H9 (cell line): ENCODE measurements at regions not wholly inside any gene's neighbourhood (a gene's known extent, or its start where the extent isn't known, plus 50 kb on each side); places are given as distances from the start of the nearest gene placed in this dataset.

Source experiments
- DNase-seq: peaks from one replicate; pipeline ENCODE4 v3.0.0-alpha.2; 2017
- H2AFZ ChIP-seq: one replicate; pipeline ENCODE4 v1.6.1; 2013; ENCODE audit warnings: mild to moderate bottlenecking, low read length, control low read depth, moderate library complexity
- H2AK5ac ChIP-seq: 2 replicates; pipeline ENCODE4 v1.6.1; 2013; ENCODE audit warnings: low read length, control low read depth, mixed read lengths; ENCODE audit not compliant: insufficient read length
- H2BK120ac ChIP-seq: one replicate; pipeline ENCODE4 v1.6.1; 2013; ENCODE audit warnings: low read depth, mild to moderate bottlenecking, low read length, control low read depth, inconsistent platforms; ENCODE audit not compliant: poor library complexity, severe bottlenecking
- H2BK12ac ChIP-seq: 2 replicates; pipeline ENCODE4 v1.6.1; 2013; ENCODE audit warnings: low read length, control low read depth, mixed read lengths, low read depth; ENCODE audit not compliant: insufficient read length
- H2BK15ac ChIP-seq: 2 replicates; pipeline ENCODE4 v1.6.1; 2013; ENCODE audit warnings: low read depth, low read length, control low read depth
- H2BK20ac ChIP-seq: one replicate; pipeline ENCODE4 v1.6.1; 2013; ENCODE audit warnings: low read depth, mild to moderate bottlenecking, low read length, control low read depth, inconsistent platforms; ENCODE audit not compliant: poor library complexity, severe bottlenecking
- H2BK5ac ChIP-seq: 2 replicates; pipeline ENCODE4 v1.6.1; 2013; ENCODE audit warnings: low read length, control low read depth, mixed read lengths; ENCODE audit not compliant: insufficient read length
- H3K14ac ChIP-seq: 2 replicates; pipeline ENCODE4 v1.6.1; 2013; ENCODE audit warnings: low read length, control low read depth; ENCODE audit not compliant: insufficient read depth
- H3K18ac ChIP-seq: 2 replicates; pipeline ENCODE4 v1.6.1; 2013; ENCODE audit warnings: low read depth, mild to moderate bottlenecking, mixed read lengths, low read length, control low read depth; ENCODE audit not compliant: insufficient read length
- H3K23ac ChIP-seq: 2 replicates; pipeline ENCODE4 v1.6.1; 2013; ENCODE audit warnings: low read length, control low read depth, mixed read lengths, low read depth; ENCODE audit not compliant: insufficient read length
- H3K23me2 ChIP-seq: 2 replicates; pipeline ENCODE4 v1.6.1; 2013; ENCODE audit warnings: low read depth, mild to moderate bottlenecking, mixed read lengths, low read length, control low read depth; ENCODE audit not compliant: insufficient read length, poor library complexity, severe bottlenecking
- H3K27ac ChIP-seq: 2 replicates; pipeline ENCODE4 v1.5.1; 2013; ENCODE audit warnings: low read length, control low read depth, mixed read lengths, low read depth; ENCODE audit not compliant: insufficient read length
- H3K27me3 ChIP-seq: 2 replicates; pipeline ENCODE4 v1.6.1; 2013; ENCODE audit warnings: low read length, control low read depth, inconsistent platforms; ENCODE audit not compliant: insufficient read depth
- H3K4ac ChIP-seq: 2 replicates; pipeline ENCODE4 v1.6.1; 2013; ENCODE audit warnings: low read depth, mild to moderate bottlenecking, control low read depth, inconsistent platforms, low read length, moderate library complexity
- H3K4me1 ChIP-seq: 2 replicates; pipeline ENCODE4 v1.6.1; 2013; ENCODE audit warnings: low read length, control low read depth, inconsistent platforms; ENCODE audit not compliant: insufficient read depth
- H3K4me2 ChIP-seq: 2 replicates; pipeline ENCODE4 v1.6.1; 2013; ENCODE audit warnings: low read length, control low read depth, mixed read lengths; ENCODE audit not compliant: insufficient read length, insufficient read depth
- H3K56ac ChIP-seq: 2 replicates; pipeline ENCODE4 v1.6.1; 2013; ENCODE audit warnings: low read depth, mild to moderate bottlenecking, mixed read lengths, low read length, control low read depth; ENCODE audit not compliant: insufficient read length
- H3K79me1 ChIP-seq: 2 replicates; pipeline ENCODE4 v1.6.1; 2013; ENCODE audit warnings: low read depth, mild to moderate bottlenecking, moderate library complexity, low read length, control low read depth, inconsistent platforms; ENCODE audit not compliant: insufficient read depth, poor library complexity, severe bottlenecking
- H3K79me2 ChIP-seq: 2 replicates; pipeline ENCODE4 v1.6.1; 2013; ENCODE audit warnings: low read length, control low read depth, inconsistent platforms; ENCODE audit not compliant: insufficient read depth
- H3K9ac ChIP-seq: 2 replicates; pipeline ENCODE4 v1.6.1; 2013; ENCODE audit warnings: low read length, control low read depth, mixed read lengths; ENCODE audit not compliant: insufficient read length; ENCODE audit errors: extremely low read depth
- H3K9me3 ChIP-seq: one replicate; pipeline ENCODE4 v1.6.1; 2013; ENCODE audit warnings: low read depth, low read length, inconsistent platforms; ENCODE audit not compliant: control insufficient read depth
- H3T11ph ChIP-seq: one replicate; pipeline ENCODE4 v1.6.1; 2013; ENCODE audit warnings: mild to moderate bottlenecking, low read length, control low read depth, inconsistent platforms
- H4K20me1 ChIP-seq: one replicate; pipeline ENCODE4 v1.6.1; 2013; ENCODE audit not compliant: control insufficient read depth, insufficient read length, insufficient read depth
- H4K5ac ChIP-seq: 2 replicates; pipeline ENCODE4 v1.6.1; 2013; ENCODE audit warnings: low read depth, mild to moderate bottlenecking, mixed read lengths, low read length, control low read depth; ENCODE audit not compliant: insufficient read length
- H4K8ac ChIP-seq: replicated peaks from 2 replicates; pipeline ENCODE4 v1.6.1; 2013; ENCODE audit warnings: low read length, control low read depth, mixed read lengths, low read depth; ENCODE audit not compliant: insufficient read length
- H4K91ac ChIP-seq: 2 replicates; pipeline ENCODE4 v1.6.1; 2013; ENCODE audit warnings: low read depth, mild to moderate bottlenecking, moderate library complexity, mixed read lengths, low read length, control low read depth; ENCODE audit not compliant: insufficient read length
- H3K27ac Mint-ChIP-seq, 3 experiments: 2 replicates in 2 of 3; 3 replicates in 1 of 3; pipeline ENCODE4 v1.8.0; 2020 to 2021; ENCODE audit warnings: mixed read lengths in 3 of 3, mild to moderate bottlenecking in 1 of 3, moderate library complexity in 1 of 3
- H3K27me3 Mint-ChIP-seq: 2 replicates; pipeline ENCODE4 v1.8.0; 2021; ENCODE audit warnings: low read depth, mild to moderate bottlenecking, moderate library complexity, mixed read lengths
- H3K36me3 Mint-ChIP-seq, 3 experiments: 2 replicates in 2 of 3; 3 replicates in 1 of 3; pipeline ENCODE4 v1.8.0; 2020 to 2021; ENCODE audit warnings: low read depth in 3 of 3, mixed read lengths in 3 of 3; ENCODE audit not compliant: insufficient read depth in 1 of 3
- H3K4me1 Mint-ChIP-seq, 2 experiments: 2 replicates each; pipeline ENCODE4 v1.8.0; 2020; ENCODE audit warnings: mixed read lengths in 2 of 2
- H3K4me3 Mint-ChIP-seq, 2 experiments: 2 replicates in 1 of 2; 3 replicates in 1 of 2; pipeline ENCODE4 v1.8.0; 2020 to 2021; ENCODE audit warnings: mild to moderate bottlenecking in 2 of 2, mixed read lengths in 2 of 2, moderate library complexity in 1 of 2
- H3K9me3 Mint-ChIP-seq, 2 experiments: 2 replicates in 1 of 2; 3 replicates in 1 of 2; pipeline ENCODE4 v1.8.0; 2020; ENCODE audit warnings: mild to moderate bottlenecking in 2 of 2, mixed read lengths in 2 of 2, moderate library complexity in 1 of 2
- CTCF ChIP-seq: fragments of 200-600 bp; sonication (generic); conservative IDR thresholded peaks from 3 replicates; pipeline ENCODE4 v1.8.0; 2021; ENCODE audit warnings: antibody characterized with exemption, mild to moderate bottlenecking
- WGBS: extraction: QIAGEN DNeasy Blood & Tissue Kit; methylation state at CpG from one replicate; pipeline ENCODE4 v1.1.7; 2013; ENCODE audit warnings: missing lambda C conversion rate, low lambda C conversion rate, mixed read lengths; ENCODE audit not compliant: insufficient read length; ENCODE audit errors: extremely low coverage; 5-methylcytosine and 5-hydroxymethylcytosine counted together

- Histone ChIP-seq H3K4me1 (no peaks in the 10 kb centered on the region), H2BK20ac (no peak overlapping the region), H3K14ac (no peak overlapping the region), H3K23me2 (no peaks in the 10 kb centered on the region), H3K27ac (no peak overlapping the region), H3K18ac (no peak overlapping the region), H2BK5ac (no peak overlapping the region), H2BK120ac (no peak overlapping the region), H4K91ac (no peak overlapping the region), H3K56ac (no peak overlapping the region), H2AK5ac (no peak overlapping the region), H2AFZ (no peak overlapping the region), H2BK12ac (no peak overlapping the region), H3K23ac (no peak overlapping the region), H4K20me1 (no peaks in the 10 kb centered on the region), H2BK15ac (no peak overlapping the region), H3K27me3 (no peaks in the 10 kb centered on the region), H3K9me3 (no peaks in the 10 kb centered on the region), H3K79me1 (no peaks in the 10 kb centered on the region), H3T11ph (no peak overlapping the region), H3K79me2 (no peaks in the 10 kb centered on the region), H3K4ac (no peak overlapping the region), H3K9ac (no peak overlapping the region), H3K4me2 (no peak overlapping the region), H4K5ac (no peak overlapping the region), H4K8ac (no peak overlapping the region)
- WGBS: no CpG with 5 or more reads among the region's 2 CpGs
- no peaks in the 10 kb centered on the region for H3K9me3 Mint-ChIP-seq
- no peak for TF ChIP-seq CTCF
- H3K4me1 Mint-ChIP-seq: no peaks in the 10 kb centered on the region
- H3K27me3 Mint-ChIP-seq: no peaks in the 10 kb centered on the region
- no peak overlapping the region for H3K4me3 Mint-ChIP-seq
- no peak overlapping the region for H3K27ac Mint-ChIP-seq
- no peak for DNase-seq
- H3K36me3 Mint-ChIP-seq: no peaks in the 10 kb centered on the region
These were observed 54.2 kb upstream of the PAM start for GRCh38 chr5:102700916-102701315.
